Right atrium auricular region (tissue), 2 donors: ENCODE measurements at regions not wholly inside any gene's neighbourhood (a gene's known extent, or its start where the extent isn't known, plus 50 kb on each side); places are given as distances from the start of the nearest gene placed in this dataset.
"Not testable (repeated sequence)": the region's sequence is repeated elsewhere in the genome, so short reads cannot be mapped to it uniquely, and the experiment has no call there.

ENCODE experiments used
- DNase-seq: peaks from one replicate; pipeline ENCODE4 v3.0.0-alpha.2; 2019; ENCODE audit warnings: low spot score
- H3K27ac ChIP-seq, 2 donors: fragments of 200-600 bp; sonication (generic); 1 replicate in 1 of 2; 2 replicates in 1 of 2; pipeline ENCODE4 v1.5.1; 2016 to 2019
- H3K27me3 ChIP-seq, 2 donors: fragments of 200-600 bp; sonication (generic); one replicate each; pipeline versions ENCODE4 v1.5.1 to v1.6.0; 2017 to 2019
- H3K36me3 ChIP-seq: fragments of 200-600 bp; sonication (generic); one replicate; pipeline ENCODE4 v1.5.1; 2016
- H3K4me1 ChIP-seq, 2 donors: fragments of 200-600 bp; sonication (generic); one replicate each; pipeline versions ENCODE4 v1.5.1 to v1.6.0; 2017 to 2019
- H3K4me3 ChIP-seq, 2 donors: fragments of 200-600 bp; sonication (generic); 1 replicate in 1 of 2; 2 replicates in 1 of 2; pipeline ENCODE4 v1.5.1; 2017 to 2019; ENCODE audit warnings: mild to moderate bottlenecking in 1 of 2, moderate library complexity in 1 of 2
- H3K9me3 ChIP-seq, 2 donors: fragments of 200-600 bp; sonication (generic); one replicate each; pipeline ENCODE4 v1.5.1; 2019
- TF ChIP-seq, protein P1 (sequence below), 2 donors: fragments of 200-600 bp; sonication (generic); IDR thresholded peaks; one replicate each; pipeline ENCODE4 v1.5.1; 2019; ENCODE audit warnings: antibody characterized with exemption in 2 of 2

DNA sequence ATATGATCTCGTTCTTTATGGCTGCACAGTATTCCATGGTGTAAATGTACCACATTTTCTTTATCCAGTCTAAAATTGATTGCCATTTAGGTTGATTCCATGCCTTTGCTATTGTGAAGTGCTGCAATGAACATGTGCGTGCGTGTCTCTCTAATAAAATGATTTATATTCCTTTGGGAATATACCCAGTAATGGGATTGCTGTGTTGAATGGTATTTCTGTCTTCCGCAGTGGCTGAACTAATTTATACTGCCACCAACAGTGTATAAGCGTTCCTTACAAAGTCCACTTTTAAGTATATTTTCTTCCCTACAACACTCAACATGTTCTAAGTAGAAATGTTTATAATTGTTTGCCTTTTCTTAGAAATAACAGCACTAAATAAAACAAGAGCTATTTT, 521.9 kb downstream of the DTWD2 start:
- DNase-seq = no peak
- Histone ChIP-seq H3K9me3 (no peaks in the 10 kb centered on the region), H3K27me3 (no peaks in the 10 kb centered on the region), H3K4me3 (no peak overlapping the region), H3K4me1 (no peaks in the 10 kb centered on the region), H3K27ac (no peak overlapping the region), H3K36me3 (no peaks in the 10 kb centered on the region)
- TF ChIP-seq, protein P1, sequence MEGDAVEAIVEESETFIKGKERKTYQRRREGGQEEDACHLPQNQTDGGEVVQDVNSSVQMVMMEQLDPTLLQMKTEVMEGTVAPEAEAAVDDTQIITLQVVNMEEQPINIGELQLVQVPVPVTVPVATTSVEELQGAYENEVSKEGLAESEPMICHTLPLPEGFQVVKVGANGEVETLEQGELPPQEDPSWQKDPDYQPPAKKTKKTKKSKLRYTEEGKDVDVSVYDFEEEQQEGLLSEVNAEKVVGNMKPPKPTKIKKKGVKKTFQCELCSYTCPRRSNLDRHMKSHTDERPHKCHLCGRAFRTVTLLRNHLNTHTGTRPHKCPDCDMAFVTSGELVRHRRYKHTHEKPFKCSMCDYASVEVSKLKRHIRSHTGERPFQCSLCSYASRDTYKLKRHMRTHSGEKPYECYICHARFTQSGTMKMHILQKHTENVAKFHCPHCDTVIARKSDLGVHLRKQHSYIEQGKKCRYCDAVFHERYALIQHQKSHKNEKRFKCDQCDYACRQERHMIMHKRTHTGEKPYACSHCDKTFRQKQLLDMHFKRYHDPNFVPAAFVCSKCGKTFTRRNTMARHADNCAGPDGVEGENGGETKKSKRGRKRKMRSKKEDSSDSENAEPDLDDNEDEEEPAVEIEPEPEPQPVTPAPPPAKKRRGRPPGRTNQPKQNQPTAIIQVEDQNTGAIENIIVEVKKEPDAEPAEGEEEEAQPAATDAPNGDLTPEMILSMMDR (IDR thresholded peaks at IDR 0.05) = no peak

DNA sequence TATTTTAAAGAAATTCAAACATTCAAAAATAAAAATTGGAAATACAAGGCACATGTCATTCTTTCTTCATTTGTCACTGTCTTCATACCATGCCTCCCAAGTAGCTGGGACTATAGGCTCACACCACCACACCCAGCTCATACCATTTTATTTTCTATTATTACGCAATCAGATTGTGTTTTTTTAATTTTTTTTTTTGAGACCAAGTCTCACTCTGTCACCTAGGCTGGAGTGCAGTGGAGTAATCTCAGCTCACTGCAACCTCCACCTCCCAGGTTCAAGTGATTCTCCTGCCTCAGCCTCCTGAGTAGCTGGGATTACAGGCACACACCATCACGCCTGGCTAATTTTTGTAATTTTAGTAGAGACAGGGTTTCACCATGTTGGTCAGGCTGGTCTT, 526.1 kb downstream of the DTWD2 start:
- not testable (repeated sequence) for H3K4me1 ChIP-seq, DNase-seq, H3K27me3 ChIP-seq, H3K9me3 ChIP-seq, H3K27ac ChIP-seq, H3K4me3 ChIP-seq, H3K36me3 ChIP-seq

DNA sequence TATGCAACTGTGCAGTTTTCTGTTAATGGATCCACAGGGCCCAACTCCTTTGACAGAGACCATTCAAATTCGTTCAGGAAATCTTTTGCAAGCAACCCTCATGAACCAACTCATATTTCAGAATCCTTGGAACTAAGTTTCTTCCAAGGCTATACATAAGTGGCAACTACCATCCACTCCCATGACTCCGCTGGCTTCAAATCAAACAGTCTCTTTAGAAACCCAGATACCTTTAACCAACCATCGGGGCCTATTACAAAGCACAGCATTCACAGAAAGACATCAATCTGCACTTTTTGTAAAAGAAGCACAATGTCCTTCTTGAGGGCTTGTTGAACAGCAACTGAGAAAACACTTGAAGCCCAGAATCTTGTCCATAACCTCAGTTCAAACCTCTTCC, 526.9 kb downstream of the DTWD2 start:
- DNase-seq = no peak
- Histone ChIP-seq H3K27me3 (no peaks in the 10 kb centered on the region), H3K4me3 (no peak overlapping the region), H3K27ac (no peak overlapping the region), H3K36me3 (no peaks in the 10 kb centered on the region), H3K9me3 (no peaks in the 10 kb centered on the region), H3K4me1 (no peaks in the 10 kb centered on the region)
- TF ChIP-seq, protein P1 (IDR thresholded peaks at IDR 0.05) = no peak

DNA sequence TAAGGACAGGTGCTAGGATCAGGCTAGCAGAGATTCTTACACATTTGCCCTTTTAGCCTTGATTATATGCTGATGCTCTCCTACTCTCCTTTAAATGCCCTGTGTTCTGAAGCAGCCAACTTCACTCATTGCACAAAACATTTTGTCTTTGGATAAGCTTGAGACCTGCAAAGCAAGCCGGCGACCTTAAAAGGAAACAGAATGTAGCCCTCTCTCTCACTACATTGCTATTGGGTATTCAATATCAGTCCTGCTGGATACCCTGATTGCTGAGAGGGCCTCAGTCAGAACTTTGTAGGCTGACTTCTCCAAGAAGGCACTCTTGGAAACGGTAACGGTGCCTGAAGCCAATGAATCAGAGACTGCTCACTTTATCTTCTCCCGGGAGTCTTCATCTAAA, 528.9 kb downstream of the DTWD2 start:
- TF ChIP-seq, protein P1 (IDR thresholded peaks at IDR 0.05) = no peak
- H3K27me3 ChIP-seq = no peaks in the 10 kb centered on the region

GRCh38 chr5:118456085-118456484, 532.3 kb downstream of the DTWD2 start:
- no peaks in the 10 kb centered on the region for H3K9me3 ChIP-seq
- H3K27me3 ChIP-seq = no peaks in the 10 kb centered on the region
- H3K4me1 ChIP-seq = no peaks in the 10 kb centered on the region
- TF ChIP-seq, protein P1 (IDR thresholded peaks at IDR 0.05) = no peak
- H3K36me3 ChIP-seq = no peaks in the 10 kb centered on the region
- H3K27ac ChIP-seq = no peak overlapping the region
- H3K4me3 ChIP-seq = no peak overlapping the region
- DNase-seq = no peak

More for the DNA sequence above, 528.9 kb downstream of the DTWD2 start:
- no peaks in the 10 kb centered on the region for H3K9me3 ChIP-seq
- no peak overlapping the region for H3K27ac ChIP-seq
- no peak overlapping the region for H3K4me3 ChIP-seq
- no peaks in the 10 kb centered on the region for H3K4me1 ChIP-seq
- no peaks in the 10 kb centered on the region for H3K36me3 ChIP-seq
- no peak for DNase-seq

DNA sequence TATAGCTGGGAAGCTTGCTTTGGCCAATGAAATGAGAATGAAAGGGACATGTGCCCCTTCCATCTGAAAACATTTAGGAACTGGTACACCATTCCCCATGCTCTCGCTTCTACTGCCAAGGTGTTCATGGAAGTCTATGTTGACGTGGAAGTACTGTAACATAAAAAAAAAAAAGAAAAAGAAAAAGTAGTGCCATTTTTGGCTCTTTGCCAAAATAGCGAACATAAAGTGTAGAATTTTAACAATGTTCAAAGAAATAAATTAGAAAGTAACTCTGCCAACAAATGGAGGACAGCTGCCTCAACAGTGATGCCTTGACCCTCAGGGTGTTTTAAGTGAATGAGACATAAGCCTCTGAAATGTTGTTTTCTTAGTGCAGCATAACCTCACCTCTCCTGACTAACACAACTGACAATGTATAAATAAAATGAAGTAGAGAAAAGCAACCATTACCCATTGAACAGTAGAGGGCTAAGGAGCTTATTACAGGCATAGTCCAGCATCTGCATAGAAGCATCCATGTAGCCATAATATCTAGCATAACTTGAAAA, 536.6 kb downstream of the DTWD2 start:
- Histone ChIP-seq H3K27ac (no peak overlapping the region), H3K4me1 (no peaks in the 10 kb centered on the region), H3K9me3 (no peaks in the 10 kb centered on the region), H3K36me3 (no peaks in the 10 kb centered on the region), H3K27me3 (no peaks in the 10 kb centered on the region), H3K4me3 (no peak overlapping the region)
- DNase-seq = no peak
- TF ChIP-seq, protein P1 (IDR thresholded peaks at IDR 0.05) = no peak
